K562 (cell line): ENCODE measurements at regions not wholly inside any gene's neighbourhood (a gene's known extent, or its start where the extent isn't known, plus 50 kb on each side); places are given as distances from the start of the nearest gene placed in this dataset.

Source experiments
- ATAC-seq: fragments of 200-7000 bp; cut with Tn5 transposase; 3 replicates; pipeline ENCODE4 v1.9.1; 2020; ENCODE audit warnings: moderate library complexity
- BruUV-seq: library from RNA; stranded (reverse); fragments of 400-500 nt; replicated peaks from 2 replicates; lab custom pipeline; 2021; lab: Mats Ljungman, UMichigan
- CTCF ChIA-PET: fragments of 300-600 bp; formaldehyde crosslinking; extraction: SDS; loops from one replicate; lab custom pipeline; 2021; ENCODE audit warnings: low intra/inter-chr PET ratio; lab: Yijun Ruan, JAX
- POLR2A ChIA-PET: fragments of 300-600, 350-650 bp; sonication (Branson Sonifier 250); formaldehyde crosslinking; extraction: SDS; loops from one replicate; lab custom pipeline; 2021; ENCODE audit warnings: antibody characterized with exemption, inconsistent platforms; lab: Yijun Ruan, JAX
- DNase-seq, 4 experiments: peaks; one replicate each; pipeline versions ENCODE4 v3.0.0 to v3.0.0-alpha.2; 2011 to 2018; ENCODE audit warnings: low spot score in 3 of 4, mixed read lengths in 3 of 4; ENCODE audit errors: extremely low read depth in 1 of 4
- FAIRE-seq: peaks from 2 replicates; lab custom pipeline; 2011; peaks lifted over from hg19 to GRCh38; lab: Jason Lieb, UNC
- H2AFZ ChIP-seq: 2 replicates; pipeline ENCODE4 v1.6.0; 2011; ENCODE audit warnings: low read depth, low read length, control low read depth, inconsistent platforms
- H3K27ac ChIP-seq: fragments of 200-600 bp; 3 replicates; pipeline ENCODE4 v1.8.0; 2011; ENCODE audit warnings: low read depth, mild to moderate bottlenecking, control low read depth, inconsistent platforms, low read length, moderate library complexity, mixed read lengths; ENCODE audit errors: extremely low read depth
- H3K27me3 ChIP-seq, 2 experiments: fragments of 300-600 bp in 1 of 2; 2 replicates in 1 of 2; 3 replicates in 1 of 2; pipeline versions ENCODE4 v1.6.0 to v1.8.0; 2011; ENCODE audit warnings: inconsistent platforms in 2 of 2, low read length in 2 of 2, mild to moderate bottlenecking in 1 of 2, mixed read lengths in 1 of 2, moderate library complexity in 1 of 2; ENCODE audit not compliant: control insufficient read depth in 2 of 2, insufficient read depth in 2 of 2
- H3K36me3 ChIP-seq: fragments of 300-600 bp; 3 replicates; pipeline ENCODE4 v1.8.0; 2011; ENCODE audit warnings: mild to moderate bottlenecking, low read length, inconsistent platforms; ENCODE audit not compliant: control insufficient read depth, insufficient read depth
- H3K4me1 ChIP-seq, 2 experiments: fragments of 200-600 bp in 1 of 2; replicated peaks in 1 of 2; 2 replicates in 1 of 2; 3 replicates in 1 of 2; pipeline versions ENCODE4 v1.5.1 to v1.8.0; 2011; ENCODE audit warnings: inconsistent platforms in 2 of 2, low read length in 2 of 2, mild to moderate bottlenecking in 1 of 2, mixed read lengths in 1 of 2, moderate library complexity in 1 of 2; ENCODE audit not compliant: control insufficient read depth in 2 of 2, insufficient read depth in 2 of 2
- H3K4me2 ChIP-seq: 2 replicates; pipeline ENCODE4 v1.6.1; 2011; ENCODE audit warnings: low read length, control low read depth, inconsistent platforms, mixed read lengths; ENCODE audit not compliant: insufficient read depth
- H3K4me3 ChIP-seq: fragments of 200-600 bp; sonication (generic), shearing (Covaris generic); 2 replicates; pipeline ENCODE4 v1.5.1; 2016; ENCODE audit warnings: control low read depth, inconsistent platforms
- H3K79me2 ChIP-seq: fragments of 200-600 bp; 3 replicates; pipeline ENCODE4 v1.8.0; 2011; ENCODE audit warnings: low read length, inconsistent platforms; ENCODE audit not compliant: control insufficient read depth, insufficient read depth
- H3K9ac ChIP-seq, 2 experiments: 2 replicates each; pipeline versions ENCODE4 v1.6.0 to v1.6.1; 2011; ENCODE audit warnings: low read depth in 2 of 2, low read length in 2 of 2, control low read depth in 1 of 2, inconsistent platforms in 1 of 2, mild to moderate bottlenecking in 1 of 2, mixed read lengths in 1 of 2; ENCODE audit not compliant: insufficient read depth in 1 of 2
- H3K9me1 ChIP-seq: one replicate; pipeline ENCODE4 v1.6.0; 2011; ENCODE audit warnings: inconsistent platforms, mild to moderate bottlenecking, low read length, moderate library complexity; ENCODE audit not compliant: control insufficient read depth, insufficient read depth
- H3K9me3 ChIP-seq: replicated peaks from 2 replicates; pipeline ENCODE4 v1.5.1; 2011; ENCODE audit warnings: low read depth, low read length, inconsistent platforms; ENCODE audit not compliant: control insufficient read depth, insufficient read depth
- H4K20me1 ChIP-seq: replicated peaks from 2 replicates; pipeline ENCODE4 v1.6.1; 2011; ENCODE audit warnings: low read length, inconsistent platforms, mixed read lengths; ENCODE audit not compliant: control insufficient read depth, insufficient read depth
- ATF1 ChIP-seq, 2 experiments: fragments of 450-650 bp in 1 of 2; IDR thresholded peaks; 2 replicates each; pipeline ENCODE4 v1.6.1; 2016; ENCODE audit warnings: missing compliant biosample characterization in 1 of 2, missing genetic modification characterization in 1 of 2
- BRF1 ChIP-seq: IDR thresholded peaks from 3 replicates; pipeline ENCODE4 v1.6.1; 2011; ENCODE audit warnings: borderline replicate concordance, mild to moderate bottlenecking; ENCODE audit not compliant: insufficient read length; ENCODE audit errors: extremely low read depth
- EWSR1 ChIP-seq: fragments of 450-650 bp; IDR thresholded peaks from 2 replicates; pipeline ENCODE4 v1.6.1; 2018; ENCODE audit warnings: borderline replicate concordance, mild to moderate bottlenecking, low read depth, moderate library complexity; ENCODE audit not compliant: partially characterized antibody
- HNRNPH1 ChIP-seq: fragments of 200-400 bp; formaldehyde crosslinking; optimal IDR thresholded peaks from 2 replicates; pipeline ENCODE3; 2017; ENCODE audit warnings: low read depth, mild to moderate bottlenecking, low read length, moderate library complexity
- MCM5 ChIP-seq: fragments of 450-650 bp; IDR thresholded peaks from 2 replicates; pipeline ENCODE4 v1.6.1; 2016; ENCODE audit warnings: low read depth
- PHF8 ChIP-seq: fragments of 200-600 bp; sonication (generic); IDR thresholded peaks from 2 replicates; pipeline ENCODE4 v1.6.1; 2012; ENCODE audit warnings: mixed run types, mild to moderate bottlenecking, inconsistent platforms, low read length, moderate library complexity, borderline replicate concordance
- RBM15 ChIP-seq: fragments of 200-400 bp; formaldehyde crosslinking; IDR thresholded peaks from 2 replicates; pipeline ENCODE4 v1.6.1; 2018; ENCODE audit warnings: mild to moderate bottlenecking, low read length, moderate library complexity; ENCODE audit not compliant: insufficient read depth
- WGBS: fragments of 100-300 bp; shearing (Covaris generic); methylation state at CpG from one replicate; pipeline ENCODE4 v1.1.6; 2016; ENCODE audit warnings: low coverage, mixed read lengths; ENCODE audit not compliant: insufficient coverage; ENCODE audit errors: missing lambda C conversion rate; 5-methylcytosine and 5-hydroxymethylcytosine counted together
- in situ Hi-C: fragments of 300-500 bp; cut with MboI; formaldehyde crosslinking; loops from 4 replicates; pipeline ENCODE4 v1.15.0; 2018; ENCODE audit warnings: inconsistent platforms, mixed read lengths
- intact Hi-C: fragments of 100-400 bp; cut with micrococcal nuclease; formaldehyde crosslinking; loops from 2 replicates; pipeline ENCODE4 v1.14.2; 2022
- TF ChIP-seq, protein P1 (sequence below): fragments of 250-450 bp; sonication (Bioruptor Pico); IDR thresholded peaks from 2 replicates; pipeline ENCODE4 v1.5.0; 2022; ENCODE audit warnings: mild to moderate bottlenecking
- TF ChIP-seq, protein P2 (sequence below): fragments of 450-650 bp; IDR thresholded peaks from 2 replicates; pipeline ENCODE4 v1.6.1; 2014; ENCODE audit warnings: low read depth, mild to moderate bottlenecking, moderate library complexity, borderline replicate concordance

GRCh38 chr5:174177531-174177930, 132.0 kb downstream of the NSG2 start:
- ATAC-seq = no peak
- no peak overlapping the region for H3K27ac ChIP-seq
- no peak overlapping the region for H3K4me3 ChIP-seq
- H3K27me3 ChIP-seq = peaks cover 13 to 44% of the 10 kb centered on the region in 2 experiments
- no peaks in the 10 kb centered on the region for H3K79me2 ChIP-seq
- FAIRE-seq = no peak
- no peaks in the 10 kb centered on the region for H3K36me3 ChIP-seq
- BruUV-seq = no TSS peak
- in situ Hi-C loops (no loop called here), intact Hi-C loops (no loop called here)
- no peaks in the 10 kb centered on the region for H3K9me1 ChIP-seq
- no peak overlapping the region for H3K9ac ChIP-seq
- ChIA-PET POLR2A (no interaction called here), CTCF (no interaction called here)
- H3K4me1 ChIP-seq = no peaks in the 10 kb centered on the region
- no peaks in the 10 kb centered on the region for H3K9me3 ChIP-seq
- H4K20me1 ChIP-seq = no peaks in the 10 kb centered on the region; the same call in 1 of the 2 replicates
- H3K4me2 ChIP-seq = no peak overlapping the region
- H2AFZ ChIP-seq = no peak overlapping the region
- no peak for DNase-seq
- 2% methylated on average over 6 of the region's 6 CpGs for WGBS
- no peak for TF ChIP-seq PHF8
- no peak for TF ChIP-seq ATF1 (CRISPR knock-in tag; IDR thresholded peaks at IDR 0.05)
- TF ChIP-seq ATF1 (tag; IDR thresholded peaks at IDR 0.05) = no peak
- TF ChIP-seq MCM5 = no peak
- TF ChIP-seq, protein P1, sequence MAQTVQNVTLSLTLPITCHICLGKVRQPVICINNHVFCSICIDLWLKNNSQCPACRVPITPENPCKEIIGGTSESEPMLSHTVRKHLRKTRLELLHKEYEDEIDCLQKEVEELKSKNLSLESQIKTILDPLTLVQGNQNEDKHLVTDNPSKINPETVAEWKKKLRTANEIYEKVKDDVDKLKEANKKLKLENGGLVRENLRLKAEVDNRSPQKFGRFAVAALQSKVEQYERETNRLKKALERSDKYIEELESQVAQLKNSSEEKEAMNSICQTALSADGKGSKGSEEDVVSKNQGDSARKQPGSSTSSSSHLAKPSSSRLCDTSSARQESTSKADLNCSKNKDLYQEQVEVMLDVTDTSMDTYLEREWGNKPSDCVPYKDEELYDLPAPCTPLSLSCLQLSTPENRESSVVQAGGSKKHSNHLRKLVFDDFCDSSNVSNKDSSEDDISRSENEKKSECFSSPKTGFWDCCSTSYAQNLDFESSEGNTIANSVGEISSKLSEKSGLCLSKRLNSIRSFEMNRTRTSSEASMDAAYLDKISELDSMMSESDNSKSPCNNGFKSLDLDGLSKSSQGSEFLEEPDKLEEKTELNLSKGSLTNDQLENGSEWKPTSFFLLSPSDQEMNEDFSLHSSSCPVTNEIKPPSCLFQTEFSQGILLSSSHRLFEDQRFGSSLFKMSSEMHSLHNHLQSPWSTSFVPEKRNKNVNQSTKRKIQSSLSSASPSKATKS (CRISPR knock-in tag) = no peak
- no peak for TF ChIP-seq BRF1
- TF ChIP-seq, protein P2, sequence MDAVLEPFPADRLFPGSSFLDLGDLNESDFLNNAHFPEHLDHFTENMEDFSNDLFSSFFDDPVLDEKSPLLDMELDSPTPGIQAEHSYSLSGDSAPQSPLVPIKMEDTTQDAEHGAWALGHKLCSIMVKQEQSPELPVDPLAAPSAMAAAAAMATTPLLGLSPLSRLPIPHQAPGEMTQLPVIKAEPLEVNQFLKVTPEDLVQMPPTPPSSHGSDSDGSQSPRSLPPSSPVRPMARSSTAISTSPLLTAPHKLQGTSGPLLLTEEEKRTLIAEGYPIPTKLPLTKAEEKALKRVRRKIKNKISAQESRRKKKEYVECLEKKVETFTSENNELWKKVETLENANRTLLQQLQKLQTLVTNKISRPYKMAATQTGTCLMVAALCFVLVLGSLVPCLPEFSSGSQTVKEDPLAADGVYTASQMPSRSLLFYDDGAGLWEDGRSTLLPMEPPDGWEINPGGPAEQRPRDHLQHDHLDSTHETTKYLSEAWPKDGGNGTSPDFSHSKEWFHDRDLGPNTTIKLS = no peak
- TF ChIP-seq RBM15 = no peak
- no peak for TF ChIP-seq HNRNPH1
- no peak for TF ChIP-seq EWSR1
